ENCODE measurements at regions not wholly inside any gene's neighbourhood (a gene's known extent, or its start where the extent isn't known, plus 50 kb on each side); places are given as distances from the start of the nearest gene placed in this dataset.
"Not testable (repeated sequence)": the region's sequence is repeated elsewhere in the genome, so short reads cannot be mapped to it uniquely, and the experiment has no call there.

DNA sequence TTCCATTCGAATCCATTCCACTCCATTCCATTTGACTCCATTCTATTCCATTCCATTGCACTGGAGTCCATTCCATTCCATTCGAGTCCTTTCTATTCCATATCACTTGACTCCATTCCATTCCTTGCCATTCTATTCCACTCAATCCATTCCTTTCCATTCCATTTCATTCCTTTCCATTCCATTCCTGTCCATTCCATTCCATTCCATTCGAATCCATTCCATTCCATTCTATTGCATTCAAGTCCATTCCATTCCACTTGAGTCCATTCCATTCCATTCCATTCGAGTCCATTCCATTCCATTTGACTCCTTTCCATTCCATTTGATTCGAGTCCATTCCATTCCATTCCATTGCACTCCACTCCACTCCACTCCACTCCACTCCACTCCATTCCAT is 4798.0 kb upstream of the OR11H1 start:
- TF ChIP-seq, protein P1, sequence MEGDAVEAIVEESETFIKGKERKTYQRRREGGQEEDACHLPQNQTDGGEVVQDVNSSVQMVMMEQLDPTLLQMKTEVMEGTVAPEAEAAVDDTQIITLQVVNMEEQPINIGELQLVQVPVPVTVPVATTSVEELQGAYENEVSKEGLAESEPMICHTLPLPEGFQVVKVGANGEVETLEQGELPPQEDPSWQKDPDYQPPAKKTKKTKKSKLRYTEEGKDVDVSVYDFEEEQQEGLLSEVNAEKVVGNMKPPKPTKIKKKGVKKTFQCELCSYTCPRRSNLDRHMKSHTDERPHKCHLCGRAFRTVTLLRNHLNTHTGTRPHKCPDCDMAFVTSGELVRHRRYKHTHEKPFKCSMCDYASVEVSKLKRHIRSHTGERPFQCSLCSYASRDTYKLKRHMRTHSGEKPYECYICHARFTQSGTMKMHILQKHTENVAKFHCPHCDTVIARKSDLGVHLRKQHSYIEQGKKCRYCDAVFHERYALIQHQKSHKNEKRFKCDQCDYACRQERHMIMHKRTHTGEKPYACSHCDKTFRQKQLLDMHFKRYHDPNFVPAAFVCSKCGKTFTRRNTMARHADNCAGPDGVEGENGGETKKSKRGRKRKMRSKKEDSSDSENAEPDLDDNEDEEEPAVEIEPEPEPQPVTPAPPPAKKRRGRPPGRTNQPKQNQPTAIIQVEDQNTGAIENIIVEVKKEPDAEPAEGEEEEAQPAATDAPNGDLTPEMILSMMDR (IDR thresholded peaks at IDR 0.05; ENCODE audit: borderline replicate concordance, extremely low read depth, low read length, poor library complexity, severe bottlenecking): not testable (repeated sequence)
- not testable (repeated sequence) for TF ChIP-seq EZH2 (IDR thresholded peaks at IDR 0.05; ENCODE audit: borderline replicate concordance, low read depth, low read length, severe bottlenecking)

Measured in DND-41 (cell line).